ENCODE measurements at regions not wholly inside any gene's neighbourhood (a gene's known extent, or its start where the extent isn't known, plus 50 kb on each side); places are given as distances from the start of the nearest gene placed in this dataset.

- DNase-seq (ENCODE audit: low spot score) = no peak
These were observed 227.5 kb upstream of the IGF1R start for GRCh38 chr15:98420837-98421236.

DNA sequence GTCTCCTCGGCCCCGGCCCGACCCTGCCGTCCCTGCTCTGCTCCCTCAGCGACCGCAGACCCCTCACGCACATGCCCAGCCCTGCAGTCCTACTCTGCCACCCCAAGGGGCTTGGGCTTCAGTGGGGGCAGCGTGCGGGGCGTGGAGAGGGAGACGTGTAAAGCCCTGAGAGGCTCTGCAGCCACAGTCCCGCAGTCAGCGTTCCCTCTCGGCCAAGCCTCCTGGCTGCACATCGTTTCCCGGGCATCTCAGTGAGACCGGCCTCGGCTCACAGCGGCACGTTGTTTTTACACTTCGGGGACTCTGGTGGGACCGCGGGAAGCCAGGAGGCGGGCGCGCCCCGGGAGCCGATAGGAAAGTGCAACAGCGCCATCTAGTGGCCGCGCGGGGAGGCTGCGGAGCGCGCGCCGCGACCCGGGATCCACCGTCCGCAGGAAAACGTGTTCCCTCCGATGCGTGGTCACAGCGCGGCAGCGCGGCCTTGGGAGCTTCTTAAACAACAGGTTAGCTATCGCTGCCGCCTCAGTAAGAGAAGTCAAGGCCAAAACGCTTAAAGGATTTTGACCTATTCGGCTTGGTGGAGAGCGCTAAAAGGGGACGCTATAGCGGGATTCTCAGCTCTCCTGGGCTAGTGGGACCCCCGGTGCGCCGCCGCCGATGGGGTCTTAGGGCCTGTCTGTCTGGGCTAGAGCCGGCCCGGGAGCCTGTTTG, 226.8 kb upstream of the IGF1R start:
- DNase-seq (ENCODE audit: low spot score) = peak; percentile 45

GRCh38 chr15:98422130-98422478, 226.2 kb upstream of the IGF1R start:
- no peak for DNase-seq (ENCODE audit: low spot score)

- no peak for DNase-seq (ENCODE audit: low spot score)
These were observed 223.2 kb upstream of the IGF1R start for GRCh38 chr15:98425173-98425572.

DNA sequence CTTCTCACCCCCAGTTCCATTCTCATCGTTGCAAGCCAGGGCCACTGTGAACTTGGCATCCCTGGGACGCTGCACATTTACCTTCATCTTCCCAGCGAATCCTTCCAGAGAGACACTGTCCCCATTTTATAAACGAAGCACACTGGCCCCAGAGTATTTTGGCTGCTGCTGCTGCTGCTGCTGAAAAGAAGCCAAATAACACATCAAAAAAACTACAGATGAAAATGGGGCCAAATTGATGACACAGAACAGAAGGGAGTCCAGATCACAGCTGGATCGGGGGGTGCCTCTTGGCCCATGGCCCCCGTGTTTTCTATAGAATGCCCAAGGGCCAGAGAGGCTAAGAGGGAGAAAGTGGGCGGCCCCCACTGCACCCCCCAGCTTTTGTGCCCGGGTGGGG, 221.0 kb upstream of the IGF1R start:
- no peak for DNase-seq (ENCODE audit: low spot score)

DNA sequence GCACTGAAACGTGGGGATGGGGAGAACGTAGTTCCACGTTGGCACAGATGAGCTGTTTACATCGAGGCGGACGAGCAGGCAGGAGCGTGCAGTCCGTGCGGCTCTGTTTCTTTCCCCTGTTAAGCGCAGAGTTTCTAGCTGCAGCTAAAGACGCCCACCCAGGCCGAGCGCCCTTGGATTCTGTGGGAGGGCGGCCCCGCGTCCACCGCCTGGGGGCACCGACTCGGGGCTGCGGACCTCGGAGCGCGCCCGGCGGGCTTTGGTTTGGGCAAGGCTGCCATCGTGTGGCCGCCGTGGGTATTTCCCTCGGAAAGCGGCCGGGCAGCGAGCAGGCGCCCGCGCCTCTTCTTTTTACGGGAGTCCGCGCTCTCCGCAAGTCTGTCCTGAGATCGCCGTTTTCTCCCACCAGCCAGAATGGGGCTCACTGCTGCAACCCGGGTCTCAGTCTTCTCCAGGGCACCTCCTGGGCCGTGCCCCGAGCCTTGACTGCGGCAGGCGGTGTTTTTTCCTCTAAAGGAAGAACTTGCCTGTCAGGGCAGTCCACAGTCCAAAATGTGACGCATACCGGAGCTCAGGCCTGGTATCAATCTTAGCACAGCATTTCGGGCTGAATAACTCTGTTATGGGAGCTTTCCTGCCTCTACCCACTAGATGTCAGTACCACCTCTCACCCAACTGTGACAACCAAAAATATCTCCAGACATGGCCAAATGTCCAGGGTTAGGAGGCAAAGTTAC, 219.9 kb upstream of the IGF1R start:
- DNase-seq (ENCODE audit: low spot score) = peak; percentile 8

DNA sequence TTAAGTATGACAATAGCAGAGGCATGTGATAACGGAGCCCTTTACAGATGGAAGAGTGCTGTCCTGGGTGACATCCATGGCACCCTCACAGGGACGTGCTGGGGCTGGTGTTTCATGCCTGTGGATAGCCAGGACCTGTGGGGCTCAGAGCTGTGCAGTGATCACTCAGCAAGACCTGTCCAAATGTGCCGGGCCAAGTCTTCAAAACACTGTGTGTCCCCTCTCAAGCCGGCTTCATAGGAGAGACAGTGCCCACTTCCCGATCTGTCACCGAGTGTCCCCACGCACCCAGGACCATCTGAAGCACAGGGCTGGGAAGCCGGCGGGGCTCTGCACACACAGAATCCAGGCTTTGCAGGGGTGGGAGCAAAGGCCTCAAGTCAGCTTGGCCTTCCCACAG, 217.2 kb upstream of the IGF1R start:
- no peak for DNase-seq (ENCODE audit: low spot score)

- DNase-seq (ENCODE audit: low spot score) = no peak
These were observed 215.0 kb upstream of the IGF1R start for GRCh38 chr15:98433346-98433745.

DNA sequence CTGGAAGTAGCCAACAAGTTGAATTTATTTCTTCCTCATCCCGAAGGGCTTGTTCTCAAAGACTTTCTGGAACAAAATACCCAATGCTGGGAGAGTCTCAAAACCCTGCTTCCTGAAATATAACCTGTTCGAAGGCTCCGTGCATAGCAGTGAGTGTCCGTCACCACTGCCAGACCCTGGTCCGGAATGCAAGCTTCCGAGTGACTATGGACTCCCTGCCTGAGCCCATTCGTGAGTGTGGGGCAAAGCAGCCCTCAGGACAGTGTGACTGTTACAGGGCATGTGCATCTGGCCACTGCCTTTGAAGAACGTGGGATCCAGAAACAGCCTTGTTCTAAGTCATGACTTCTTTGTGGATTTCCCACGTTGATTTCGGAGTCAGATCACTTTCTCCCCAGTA, 214.5 kb upstream of the IGF1R start:
- no peak for DNase-seq (ENCODE audit: low spot score)

DNA sequence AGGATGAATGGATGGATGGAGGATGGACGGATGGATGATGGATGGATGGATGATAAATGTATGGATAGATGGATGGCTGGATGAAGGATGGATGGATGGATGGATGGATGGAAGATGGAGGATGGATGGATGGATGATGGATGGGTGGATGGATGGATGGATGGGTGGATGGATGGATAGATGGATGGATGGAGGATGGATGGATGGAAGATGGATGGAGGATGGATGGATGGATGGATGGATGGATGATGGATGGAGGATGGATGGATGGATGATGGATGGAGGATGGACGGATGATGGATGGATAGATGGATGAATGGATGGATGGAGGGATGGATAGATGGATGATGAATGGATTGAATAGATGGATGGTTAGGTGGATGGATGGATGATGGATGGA, 210.6 kb upstream of the IGF1R start:
- no peak for DNase-seq (ENCODE audit: low spot score)

DNA sequence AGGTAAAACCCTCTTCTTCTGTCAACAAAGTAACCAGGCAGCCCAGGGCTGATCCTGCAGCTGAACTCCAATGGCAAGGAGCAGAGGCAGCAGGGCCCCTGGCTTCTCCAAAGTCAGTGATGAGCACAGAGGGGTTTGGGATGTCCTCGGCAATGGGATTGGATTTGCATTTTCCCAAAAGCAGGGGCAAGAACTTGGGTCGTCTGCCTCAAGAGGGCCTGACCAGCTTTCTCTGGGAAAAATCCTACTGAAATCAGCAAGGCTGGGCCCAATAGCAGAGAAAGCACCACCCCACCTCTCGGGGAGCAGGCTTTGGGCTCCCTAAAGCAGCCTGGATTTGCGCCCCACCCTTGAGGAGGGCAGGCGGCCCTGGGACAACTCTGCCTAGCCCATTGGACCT, 210.0 kb upstream of the IGF1R start:
- no peak for DNase-seq (ENCODE audit: low spot score)

DNA sequence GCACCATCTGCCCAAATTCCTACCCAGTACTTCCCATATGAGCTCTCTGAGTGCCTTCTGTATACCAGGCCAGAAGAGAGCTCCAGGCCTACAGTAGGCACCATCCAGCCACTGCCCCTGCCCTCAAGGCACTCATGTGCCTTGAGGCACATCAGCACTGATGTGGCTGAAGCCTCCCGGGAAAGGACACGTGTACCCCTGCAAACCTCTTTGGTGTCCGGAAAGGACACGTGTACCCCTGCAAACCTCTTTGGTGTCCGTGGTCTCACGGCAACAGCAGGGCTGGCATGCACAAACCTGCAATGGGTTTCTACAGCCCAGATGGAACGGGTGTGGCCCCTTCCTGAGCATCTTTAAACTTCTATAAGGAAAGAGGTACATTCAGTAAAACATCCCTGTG, 209.4 kb upstream of the IGF1R start:
- DNase-seq (ENCODE audit: low spot score) = no peak

- DNase-seq (ENCODE audit: low spot score) = no peak
These were observed 208.8 kb upstream of the IGF1R start for GRCh38 chr15:98439523-98439942.

DNA sequence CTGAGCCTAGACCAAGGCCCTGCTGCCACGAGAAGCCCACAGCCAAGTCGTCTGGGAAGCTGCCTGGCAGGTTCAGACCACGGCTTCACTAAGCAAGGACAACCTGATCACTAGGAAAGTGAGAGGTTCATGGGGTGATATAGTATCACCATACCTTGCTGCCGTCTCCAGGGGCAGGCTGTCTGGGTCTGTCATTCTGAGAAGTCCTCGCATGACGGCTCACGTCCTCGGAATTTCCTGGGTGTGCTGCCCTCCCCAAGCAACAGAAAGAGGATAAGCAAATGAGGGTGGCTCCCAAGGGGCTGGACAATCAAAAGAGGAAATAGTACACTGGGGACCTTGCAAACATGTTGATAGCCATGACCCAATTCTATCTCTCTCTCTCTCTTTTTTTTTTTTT, 207.4 kb upstream of the IGF1R start:
- no peak for DNase-seq (ENCODE audit: low spot score)

DNA sequence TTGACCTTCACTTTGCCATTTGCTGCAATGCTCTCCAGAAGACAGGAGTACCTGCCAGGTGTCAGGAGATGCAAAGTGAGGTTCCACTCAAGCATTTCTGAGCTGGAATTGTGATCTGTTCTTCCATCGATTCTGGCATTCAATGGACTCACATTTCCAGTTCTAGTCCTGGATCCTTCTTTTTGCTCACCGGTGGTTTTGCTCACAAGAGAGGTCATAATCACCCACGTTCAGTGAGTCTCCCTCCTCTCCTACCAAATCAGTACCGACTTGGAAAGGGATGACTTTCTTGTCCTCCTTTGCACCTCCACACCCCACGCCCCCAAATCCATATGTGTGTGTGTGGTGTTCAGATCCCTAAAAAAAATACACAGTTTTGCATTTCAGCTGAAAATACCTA, 206.7 kb upstream of the IGF1R start:
- DNase-seq (ENCODE audit: low spot score) = no peak

GRCh38 chr15:98442379-98442833, 205.9 kb upstream of the IGF1R start:
- peak; percentile 37 for DNase-seq (ENCODE audit: low spot score)

GRCh38 chr15:98442901-98443300, 205.4 kb upstream of the IGF1R start:
- no peak for DNase-seq (ENCODE audit: low spot score)

DNA sequence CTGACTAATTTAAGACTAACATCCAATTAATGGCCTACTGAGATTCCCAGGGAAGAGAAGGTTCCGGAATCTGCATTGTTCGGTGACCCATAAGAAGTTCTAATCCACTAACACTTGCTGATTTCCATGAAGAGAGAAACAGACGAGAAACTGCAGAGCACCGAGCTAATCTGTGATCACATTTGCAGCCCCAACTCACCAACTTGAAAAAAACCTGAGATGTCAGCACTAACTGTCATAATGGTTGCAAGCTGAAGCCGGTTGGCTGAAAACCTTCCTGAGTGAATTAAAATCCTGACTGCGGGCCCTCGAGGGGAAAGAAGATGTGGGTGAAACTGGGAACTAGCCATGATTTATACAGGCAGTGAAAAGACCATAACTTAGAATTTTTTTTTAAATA, 204.8 kb upstream of the IGF1R start:
- no peak for DNase-seq (ENCODE audit: low spot score)

DNA sequence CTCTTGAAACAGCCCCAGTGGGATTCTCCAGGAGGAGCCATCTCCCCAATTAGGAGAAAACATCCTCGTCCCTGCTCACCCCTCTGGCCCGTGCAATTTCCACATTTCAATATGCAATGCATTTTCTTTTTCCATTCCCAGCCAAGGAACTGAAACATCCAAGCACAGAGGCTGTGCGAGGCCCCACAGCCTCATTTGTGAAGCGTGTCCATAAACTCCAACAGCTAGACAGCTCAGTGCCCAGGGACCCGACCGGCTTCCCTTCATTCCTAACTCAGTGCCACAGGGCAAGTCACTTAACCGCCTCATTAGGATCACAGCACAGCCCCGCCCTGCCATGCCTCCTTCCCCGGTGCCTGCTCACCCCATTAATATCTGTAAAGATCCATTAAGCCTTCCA, 204.2 kb upstream of the IGF1R start:
- DNase-seq (ENCODE audit: low spot score) = no peak

GRCh38 chr15:98445315-98445714, 203.0 kb upstream of the IGF1R start:
- DNase-seq (ENCODE audit: low spot score) = no peak

DNA sequence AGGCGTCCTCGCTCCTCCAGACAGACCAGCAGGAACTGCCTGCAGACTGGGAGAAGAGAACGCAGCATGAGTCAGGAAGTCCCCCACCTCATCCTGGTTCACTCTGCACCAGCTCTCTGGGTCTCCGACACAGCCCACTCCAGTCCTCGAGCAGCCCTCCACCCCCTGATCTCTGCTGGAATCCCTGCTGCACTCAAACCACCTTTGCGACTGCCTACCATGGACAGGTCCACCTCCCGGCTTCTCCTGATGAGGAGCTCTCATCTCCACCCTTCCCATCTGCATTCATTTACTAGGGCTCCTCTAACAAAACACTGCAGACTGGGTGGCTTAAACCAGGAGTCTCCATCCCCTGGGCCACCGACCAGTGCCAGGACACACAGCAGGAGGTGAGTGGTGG, 202.3 kb upstream of the IGF1R start:
- no peak for DNase-seq (ENCODE audit: low spot score)

DNA sequence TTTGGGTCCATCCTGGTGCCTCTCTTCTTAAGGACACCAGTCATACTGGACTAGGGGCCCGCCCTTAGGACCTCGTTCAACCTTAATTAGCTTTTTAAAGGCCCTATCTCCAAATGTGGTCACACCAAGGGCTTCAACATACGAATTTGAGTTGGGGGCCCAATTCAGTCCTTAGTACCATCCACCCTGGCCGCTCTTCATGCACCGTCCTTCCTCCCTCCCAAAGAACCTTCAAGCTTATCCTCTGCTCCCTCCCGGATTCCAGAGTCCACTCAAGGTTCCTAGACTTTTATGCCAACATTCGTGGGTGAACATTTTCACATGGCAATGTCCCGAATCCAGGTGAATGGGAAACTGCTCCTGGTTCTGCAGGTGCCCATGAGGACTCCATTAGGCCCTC, 201.3 kb upstream of the IGF1R start:
- no peak for DNase-seq (ENCODE audit: low spot score)

GRCh38 chr15:98451236-98451635, 197.1 kb upstream of the IGF1R start:
- DNase-seq (ENCODE audit: low spot score) = no peak

GRCh38 chr15:98452238-98452637, 196.1 kb upstream of the IGF1R start:
- DNase-seq (ENCODE audit: low spot score) = no peak
